Hepatocyte (in vitro differentiated cells): ENCODE measurements at regions not wholly inside any gene's neighbourhood (a gene's known extent, or its start where the extent isn't known, plus 50 kb on each side); places are given as distances from the start of the nearest gene placed in this dataset.

Source experiments
- DNase-seq: peaks from one replicate; pipeline ENCODE4 v3.0.0-alpha.2; 2016; ENCODE audit warnings: low spot score
- H2AFZ ChIP-seq: fragments of 200-600 bp; sonication (generic); 2 replicates; pipeline ENCODE4 v1.6.0; 2016; ENCODE audit warnings: antibody characterized with exemption, mild to moderate bottlenecking
- H3K27ac ChIP-seq: fragments of 200-600 bp; sonication (generic); 2 replicates; pipeline ENCODE4 v1.5.1; 2016; ENCODE audit warnings: mild to moderate bottlenecking
- H3K27me3 ChIP-seq: fragments of 200-600 bp; sonication (generic); 2 replicates; pipeline ENCODE4 v1.6.1; 2016
- H3K36me3 ChIP-seq: fragments of 200-600 bp; sonication (generic); replicated peaks from 2 replicates; pipeline ENCODE4 v1.5.1; 2016; ENCODE audit warnings: low read depth; ENCODE audit not compliant: insufficient read depth
- H3K4me1 ChIP-seq: fragments of 200-600 bp; sonication (generic); 2 replicates; pipeline ENCODE4 v1.5.1; 2016; ENCODE audit warnings: mild to moderate bottlenecking, moderate library complexity; ENCODE audit not compliant: insufficient read depth
- H3K4me2 ChIP-seq: fragments of 200-600 bp; sonication (generic); 2 replicates; pipeline ENCODE4 v1.6.0; 2016
- H3K4me3 ChIP-seq: fragments of 200-600 bp; sonication (generic); 2 replicates; pipeline ENCODE4 v1.5.1; 2016; ENCODE audit warnings: mild to moderate bottlenecking
- H3K79me2 ChIP-seq: fragments of 200-600 bp; sonication (generic); 2 replicates; pipeline ENCODE4 v1.6.0; 2017; ENCODE audit warnings: mild to moderate bottlenecking
- H3K9me2 ChIP-seq: fragments of 200-600 bp; sonication (generic); replicated peaks from 2 replicates; pipeline ENCODE4 v1.6.0; 2017; ENCODE audit warnings: mild to moderate bottlenecking; ENCODE audit not compliant: insufficient read depth
- H3K9me3 ChIP-seq: fragments of 200-600 bp; sonication (generic); 2 replicates; pipeline ENCODE4 v1.5.1; 2016; ENCODE audit warnings: low read depth, mild to moderate bottlenecking
- H4K20me1 ChIP-seq: fragments of 200-600 bp; sonication (generic); 2 replicates; pipeline ENCODE4 v1.6.0; 2016; ENCODE audit warnings: mild to moderate bottlenecking; ENCODE audit not compliant: insufficient read depth, poor library complexity, severe bottlenecking
- EZH2 ChIP-seq: fragments of 200-600 bp; sonication (generic); IDR thresholded peaks from 2 replicates; pipeline ENCODE4 v1.6.1; 2016; ENCODE audit warnings: antibody characterized with exemption, mild to moderate bottlenecking, borderline replicate concordance
- EZH2phosphoT487 ChIP-seq: fragments of 200-600 bp; sonication (generic); IDR thresholded peaks from one replicate; pipeline ENCODE4 v1.6.1; 2018; ENCODE audit warnings: antibody characterized with exemption, mild to moderate bottlenecking, low read depth, moderate library complexity; ENCODE audit not compliant: unreplicated experiment, severe bottlenecking
- WGBS: methylation state at CpG from one replicate; pipeline ENCODE4 v1.1.6; 2016; ENCODE audit warnings: low lambda C conversion rate; ENCODE audit errors: missing lambda C conversion rate; 5-methylcytosine and 5-hydroxymethylcytosine counted together
- TF ChIP-seq, protein P1 (sequence below): fragments of 200-600 bp; sonication (generic); IDR thresholded peaks from 2 replicates; pipeline ENCODE4 v1.5.1; 2016; ENCODE audit warnings: antibody characterized with exemption, mild to moderate bottlenecking; ENCODE audit not compliant: poor library complexity

DNA sequence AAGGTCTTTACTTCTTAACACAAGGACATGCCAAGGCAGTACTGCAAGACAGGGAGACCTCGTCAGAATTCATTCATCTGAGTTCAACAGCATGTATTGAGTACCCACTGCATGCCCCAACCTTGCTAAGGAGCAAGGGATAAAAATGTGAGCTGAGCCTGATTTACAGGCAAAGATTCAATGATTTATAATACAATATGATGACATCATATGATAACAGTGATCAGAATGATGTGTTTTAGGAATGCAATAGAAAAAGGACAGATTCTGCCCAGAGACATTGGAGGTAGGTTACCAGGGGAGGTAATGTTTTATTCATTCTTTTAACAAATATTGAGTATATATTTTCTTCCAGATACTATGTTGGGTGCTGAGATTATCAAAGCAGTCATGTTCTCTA is 406.6 kb downstream of the ARHGEF28 start:
- no peaks in the 10 kb centered on the region for H3K36me3 ChIP-seq
- no peak for TF ChIP-seq EZH2
- TF ChIP-seq, protein P1, sequence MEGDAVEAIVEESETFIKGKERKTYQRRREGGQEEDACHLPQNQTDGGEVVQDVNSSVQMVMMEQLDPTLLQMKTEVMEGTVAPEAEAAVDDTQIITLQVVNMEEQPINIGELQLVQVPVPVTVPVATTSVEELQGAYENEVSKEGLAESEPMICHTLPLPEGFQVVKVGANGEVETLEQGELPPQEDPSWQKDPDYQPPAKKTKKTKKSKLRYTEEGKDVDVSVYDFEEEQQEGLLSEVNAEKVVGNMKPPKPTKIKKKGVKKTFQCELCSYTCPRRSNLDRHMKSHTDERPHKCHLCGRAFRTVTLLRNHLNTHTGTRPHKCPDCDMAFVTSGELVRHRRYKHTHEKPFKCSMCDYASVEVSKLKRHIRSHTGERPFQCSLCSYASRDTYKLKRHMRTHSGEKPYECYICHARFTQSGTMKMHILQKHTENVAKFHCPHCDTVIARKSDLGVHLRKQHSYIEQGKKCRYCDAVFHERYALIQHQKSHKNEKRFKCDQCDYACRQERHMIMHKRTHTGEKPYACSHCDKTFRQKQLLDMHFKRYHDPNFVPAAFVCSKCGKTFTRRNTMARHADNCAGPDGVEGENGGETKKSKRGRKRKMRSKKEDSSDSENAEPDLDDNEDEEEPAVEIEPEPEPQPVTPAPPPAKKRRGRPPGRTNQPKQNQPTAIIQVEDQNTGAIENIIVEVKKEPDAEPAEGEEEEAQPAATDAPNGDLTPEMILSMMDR = no peak
- no peak for TF ChIP-seq EZH2phosphoT487
- H4K20me1 ChIP-seq = no peaks in the 10 kb centered on the region
- 77% methylated on average over 1 of the region's 1 CpG for WGBS
- H3K4me3 ChIP-seq = no peak overlapping the region
- no peak for DNase-seq
- no peaks in the 10 kb centered on the region for H3K9me2 ChIP-seq
- no peak overlapping the region for H3K27ac ChIP-seq
- no peaks in the 10 kb centered on the region for H3K79me2 ChIP-seq
- H3K9me3 ChIP-seq = no peaks in the 10 kb centered on the region
- no peaks in the 10 kb centered on the region for H3K27me3 ChIP-seq
- H3K4me1 ChIP-seq = peaks cover 9% of the 10 kb centered on the region
- no peak overlapping the region for H3K4me2 ChIP-seq
- no peak overlapping the region for H2AFZ ChIP-seq

DNA sequence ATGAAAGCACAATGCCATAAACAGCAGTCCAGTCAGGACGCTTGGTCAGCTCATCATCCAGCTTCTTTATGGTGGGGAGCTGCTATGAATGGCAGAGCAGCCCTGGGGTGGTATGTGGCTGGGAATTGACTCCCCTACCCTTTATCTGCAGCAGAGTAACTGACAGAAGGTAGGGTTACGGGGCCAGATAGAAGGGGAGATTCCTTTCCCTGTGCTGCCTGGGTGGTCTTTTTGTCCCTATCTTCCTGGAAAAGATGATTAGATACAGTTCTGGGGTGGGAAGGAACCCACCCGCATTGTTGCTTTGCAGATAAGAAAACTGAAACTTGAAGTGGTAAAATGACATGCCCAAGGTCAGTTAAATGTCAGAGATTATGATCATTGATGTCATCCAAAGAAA is 405.5 kb downstream of the ARHGEF28 start:
- no peak overlapping the region for H2AFZ ChIP-seq
- TF ChIP-seq, protein P1 = no peak
- TF ChIP-seq EZH2phosphoT487 (no peak), EZH2 (no peak)
- no peaks in the 10 kb centered on the region for H3K79me2 ChIP-seq
- H3K9me2 ChIP-seq = no peaks in the 10 kb centered on the region
- no peak overlapping the region for H3K27ac ChIP-seq
- WGBS = 69% methylated on average over 3 of the region's 3 CpGs
- no peak for DNase-seq
- no peak overlapping the region for H3K4me3 ChIP-seq
- H3K9me3 ChIP-seq = no peaks in the 10 kb centered on the region
- no peak overlapping the region for H3K4me2 ChIP-seq
- no peaks in the 10 kb centered on the region for H4K20me1 ChIP-seq
- no peaks in the 10 kb centered on the region for H3K27me3 ChIP-seq
- H3K36me3 ChIP-seq = no peaks in the 10 kb centered on the region
- peaks cover 9% of the 10 kb centered on the region for H3K4me1 ChIP-seq

DNA sequence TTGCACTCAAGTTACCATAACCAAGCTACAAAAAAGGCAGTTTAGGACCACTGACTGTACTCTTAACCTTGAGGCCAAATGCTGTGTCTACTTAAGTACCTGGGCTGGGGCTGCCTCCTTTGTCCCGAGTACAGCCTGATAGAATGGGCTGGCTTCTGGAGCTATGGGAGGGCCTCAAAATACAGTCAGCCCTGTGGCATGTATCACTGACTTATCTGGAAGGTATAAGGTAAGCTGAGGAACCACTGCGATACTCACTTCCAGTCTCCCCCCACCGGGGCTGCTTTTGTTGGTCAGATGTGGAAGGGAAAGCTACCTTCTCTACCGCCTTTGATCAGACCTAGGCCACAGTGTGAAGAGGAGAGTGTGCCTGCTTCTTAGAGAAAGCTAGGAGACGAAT is 404.8 kb downstream of the ARHGEF28 start:
- Histone ChIP-seq H3K27ac (no peak overlapping the region), H3K27me3 (no peaks in the 10 kb centered on the region), H4K20me1 (no peaks in the 10 kb centered on the region), H3K4me2 (no peak overlapping the region), H3K9me2 (no peaks in the 10 kb centered on the region), H2AFZ (no peak overlapping the region), H3K9me3 (no peaks in the 10 kb centered on the region), H3K79me2 (no peaks in the 10 kb centered on the region), H3K36me3 (no peaks in the 10 kb centered on the region), H3K4me1 (peaks cover 9% of the 10 kb centered on the region), H3K4me3 (no peak overlapping the region)
- WGBS = 79% methylated on average over 5 of the region's 5 CpGs
- TF ChIP-seq EZH2phosphoT487 (no peak), EZH2 (no peak)
- TF ChIP-seq, protein P1 = no peak
- no peak for DNase-seq

DNA sequence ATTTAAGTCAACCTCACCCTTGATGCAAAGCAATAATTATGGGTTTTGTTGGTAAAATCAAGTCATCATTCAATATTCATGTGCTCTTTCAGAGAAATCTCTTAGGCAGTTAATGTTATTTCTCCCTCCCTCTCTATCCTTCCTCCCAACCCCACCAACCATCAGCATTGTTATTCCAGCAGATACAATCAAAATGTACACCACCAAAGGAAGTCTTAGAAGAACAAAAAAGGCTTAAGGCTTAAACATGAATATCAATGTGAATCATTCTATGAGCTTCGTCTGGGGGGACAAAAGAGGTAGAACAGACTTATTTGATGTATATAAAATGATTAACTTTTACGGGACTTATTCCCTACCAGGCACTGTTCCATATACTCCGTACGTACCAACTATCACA is 404.4 kb downstream of the ARHGEF28 start:
- H4K20me1 ChIP-seq = no peaks in the 10 kb centered on the region
- no peak overlapping the region for H3K4me3 ChIP-seq
- H3K4me1 ChIP-seq = peaks cover 9% of the 10 kb centered on the region
- 95% methylated on average over 4 of the region's 4 CpGs for WGBS
- no peaks in the 10 kb centered on the region for H3K27me3 ChIP-seq
- H3K27ac ChIP-seq = no peak overlapping the region
- TF ChIP-seq EZH2phosphoT487 (no peak), EZH2 (no peak)
- TF ChIP-seq, protein P1 = no peak
- DNase-seq = no peak
- no peak overlapping the region for H3K4me2 ChIP-seq
- H3K9me3 ChIP-seq = no peaks in the 10 kb centered on the region
- no peaks in the 10 kb centered on the region for H3K9me2 ChIP-seq
- no peaks in the 10 kb centered on the region for H3K79me2 ChIP-seq
- no peaks in the 10 kb centered on the region for H3K36me3 ChIP-seq
- H2AFZ ChIP-seq = no peak overlapping the region
